Hepatocyte (in vitro differentiated cells): ENCODE measurements at regions not wholly inside any gene's neighbourhood (a gene's known extent, or its start where the extent isn't known, plus 50 kb on each side); places are given as distances from the start of the nearest gene placed in this dataset.

Source experiments
- DNase-seq: peaks from one replicate; pipeline ENCODE4 v3.0.0-alpha.2; 2016; ENCODE audit warnings: low spot score
- H2AFZ ChIP-seq: fragments of 200-600 bp; sonication (generic); 2 replicates; pipeline ENCODE4 v1.6.0; 2016; ENCODE audit warnings: antibody characterized with exemption, mild to moderate bottlenecking
- H3K27ac ChIP-seq: fragments of 200-600 bp; sonication (generic); 2 replicates; pipeline ENCODE4 v1.5.1; 2016; ENCODE audit warnings: mild to moderate bottlenecking
- H3K27me3 ChIP-seq: fragments of 200-600 bp; sonication (generic); 2 replicates; pipeline ENCODE4 v1.6.1; 2016
- H3K36me3 ChIP-seq: fragments of 200-600 bp; sonication (generic); replicated peaks from 2 replicates; pipeline ENCODE4 v1.5.1; 2016; ENCODE audit warnings: low read depth; ENCODE audit not compliant: insufficient read depth
- H3K4me1 ChIP-seq: fragments of 200-600 bp; sonication (generic); 2 replicates; pipeline ENCODE4 v1.5.1; 2016; ENCODE audit warnings: mild to moderate bottlenecking, moderate library complexity; ENCODE audit not compliant: insufficient read depth
- H3K4me2 ChIP-seq: fragments of 200-600 bp; sonication (generic); 2 replicates; pipeline ENCODE4 v1.6.0; 2016
- H3K4me3 ChIP-seq: fragments of 200-600 bp; sonication (generic); 2 replicates; pipeline ENCODE4 v1.5.1; 2016; ENCODE audit warnings: mild to moderate bottlenecking
- H3K79me2 ChIP-seq: fragments of 200-600 bp; sonication (generic); 2 replicates; pipeline ENCODE4 v1.6.0; 2017; ENCODE audit warnings: mild to moderate bottlenecking
- H3K9me2 ChIP-seq: fragments of 200-600 bp; sonication (generic); replicated peaks from 2 replicates; pipeline ENCODE4 v1.6.0; 2017; ENCODE audit warnings: mild to moderate bottlenecking; ENCODE audit not compliant: insufficient read depth
- H3K9me3 ChIP-seq: fragments of 200-600 bp; sonication (generic); 2 replicates; pipeline ENCODE4 v1.5.1; 2016; ENCODE audit warnings: low read depth, mild to moderate bottlenecking
- H4K20me1 ChIP-seq: fragments of 200-600 bp; sonication (generic); 2 replicates; pipeline ENCODE4 v1.6.0; 2016; ENCODE audit warnings: mild to moderate bottlenecking; ENCODE audit not compliant: insufficient read depth, poor library complexity, severe bottlenecking
- CTCF ChIP-seq: fragments of 200-600 bp; sonication (generic); IDR thresholded peaks from 2 replicates; pipeline ENCODE4 v1.5.1; 2016; ENCODE audit warnings: antibody characterized with exemption, mild to moderate bottlenecking; ENCODE audit not compliant: poor library complexity
- EZH2 ChIP-seq: fragments of 200-600 bp; sonication (generic); IDR thresholded peaks from 2 replicates; pipeline ENCODE4 v1.6.1; 2016; ENCODE audit warnings: antibody characterized with exemption, mild to moderate bottlenecking, borderline replicate concordance
- EZH2phosphoT487 ChIP-seq: fragments of 200-600 bp; sonication (generic); IDR thresholded peaks from one replicate; pipeline ENCODE4 v1.6.1; 2018; ENCODE audit warnings: antibody characterized with exemption, mild to moderate bottlenecking, low read depth, moderate library complexity; ENCODE audit not compliant: unreplicated experiment, severe bottlenecking
- WGBS: methylation state at CpG from one replicate; pipeline ENCODE4 v1.1.6; 2016; ENCODE audit warnings: low lambda C conversion rate; ENCODE audit errors: missing lambda C conversion rate; 5-methylcytosine and 5-hydroxymethylcytosine counted together

GRCh38 chr2:175737722-175738361, 264.2 kb downstream of the LNPK start:
- Histone ChIP-seq H3K27me3 (no peaks in the 10 kb centered on the region), H3K4me1 (peaks cover 3% of the 10 kb centered on the region), H2AFZ (no peak overlapping the region), H3K36me3 (no peaks in the 10 kb centered on the region), H3K9me3 (no peaks in the 10 kb centered on the region), H3K27ac (no peak overlapping the region), H3K4me2 (no peak overlapping the region), H3K9me2 (no peaks in the 10 kb centered on the region), H4K20me1 (no peaks in the 10 kb centered on the region), H3K79me2 (no peaks in the 10 kb centered on the region), H3K4me3 (no peak overlapping the region)
- no peak for DNase-seq
- 84% methylated on average over 3 of the region's 3 CpGs for WGBS
- TF ChIP-seq EZH2 (no peak), CTCF (no peak), EZH2phosphoT487 (no peak)

- H3K79me2 ChIP-seq: no peaks in the 10 kb centered on the region
- H3K27me3 ChIP-seq: no peaks in the 10 kb centered on the region
- TF ChIP-seq EZH2phosphoT487 (no peak), CTCF (no peak), EZH2 (no peak)
- H3K9me3 ChIP-seq: no peaks in the 10 kb centered on the region
- WGBS: 79% methylated on average over 5 of the region's 5 CpGs
- no peaks in the 10 kb centered on the region for H3K9me2 ChIP-seq
- no peaks in the 10 kb centered on the region for H3K36me3 ChIP-seq
- H3K4me2 ChIP-seq: no peak overlapping the region
- no peak overlapping the region for H3K27ac ChIP-seq
- no peak overlapping the region for H3K4me3 ChIP-seq
- no peaks in the 10 kb centered on the region for H4K20me1 ChIP-seq
- H2AFZ ChIP-seq: no peak overlapping the region
- no peak for DNase-seq
- peaks cover 19% of the 10 kb centered on the region for H3K4me1 ChIP-seq
These were observed 267.4 kb downstream of the LNPK start for GRCh38 chr2:175734686-175735085.

GRCh38 chr2:175732531-175732930, 269.5 kb downstream of the LNPK start:
- H3K9me3 ChIP-seq: no peaks in the 10 kb centered on the region

More at GRCh38 chr2:175732531-175732930, 269.5 kb downstream of the LNPK start:
- H3K9me2 ChIP-seq: no peaks in the 10 kb centered on the region
- no peak overlapping the region for H3K4me2 ChIP-seq
- H3K27ac ChIP-seq: no peak overlapping the region
- H3K36me3 ChIP-seq: no peaks in the 10 kb centered on the region
- 89% methylated on average over 2 of the region's 2 CpGs for whole genome bisulfite sequencing
- H3K4me3 ChIP-seq: no peak overlapping the region
- H3K79me2 ChIP-seq: no peaks in the 10 kb centered on the region
- no peaks in the 10 kb centered on the region for H3K27me3 ChIP-seq
- no peaks in the 10 kb centered on the region for H4K20me1 ChIP-seq
- TF ChIP-seq CTCF (no peak), EZH2 (no peak), EZH2phosphoT487 (no peak)
- H3K4me1 ChIP-seq: peaks cover 21% of the 10 kb centered on the region
- DNase-seq: no peak
- H2AFZ ChIP-seq: no peak overlapping the region
